ENCODE measurements at regions not wholly inside any gene's neighbourhood (a gene's known extent, or its start where the extent isn't known, plus 50 kb on each side); places are given as distances from the start of the nearest gene placed in this dataset.

- no peak for TF ChIP-seq CTCF (IDR thresholded peaks at IDR 0.05 in 8 of 11, conservative IDR thresholded peaks at IDR 0.05 in 3 of 11)
- no peak for TF ChIP-seq POLR2A (IDR thresholded peaks at IDR 0.05)
- no peak for TF ChIP-seq POLR2AphosphoS5 (IDR thresholded peaks at IDR 0.05)
These were observed 854.4 kb upstream of the INTU start for GRCh38 chr4:126778348-126778747.

Measured in spleen (tissue), 7 donors.